Skin of body (tissue), 1 donor: ENCODE measurements at regions not wholly inside any gene's neighbourhood (a gene's known extent, or its start where the extent isn't known, plus 50 kb on each side); places are given as distances from the start of the nearest gene placed in this dataset.

Experiments used
- DNase-seq: peaks from one replicate; lab custom pipeline; 2025; lab: John Stamatoyannopoulos, UW

DNA sequence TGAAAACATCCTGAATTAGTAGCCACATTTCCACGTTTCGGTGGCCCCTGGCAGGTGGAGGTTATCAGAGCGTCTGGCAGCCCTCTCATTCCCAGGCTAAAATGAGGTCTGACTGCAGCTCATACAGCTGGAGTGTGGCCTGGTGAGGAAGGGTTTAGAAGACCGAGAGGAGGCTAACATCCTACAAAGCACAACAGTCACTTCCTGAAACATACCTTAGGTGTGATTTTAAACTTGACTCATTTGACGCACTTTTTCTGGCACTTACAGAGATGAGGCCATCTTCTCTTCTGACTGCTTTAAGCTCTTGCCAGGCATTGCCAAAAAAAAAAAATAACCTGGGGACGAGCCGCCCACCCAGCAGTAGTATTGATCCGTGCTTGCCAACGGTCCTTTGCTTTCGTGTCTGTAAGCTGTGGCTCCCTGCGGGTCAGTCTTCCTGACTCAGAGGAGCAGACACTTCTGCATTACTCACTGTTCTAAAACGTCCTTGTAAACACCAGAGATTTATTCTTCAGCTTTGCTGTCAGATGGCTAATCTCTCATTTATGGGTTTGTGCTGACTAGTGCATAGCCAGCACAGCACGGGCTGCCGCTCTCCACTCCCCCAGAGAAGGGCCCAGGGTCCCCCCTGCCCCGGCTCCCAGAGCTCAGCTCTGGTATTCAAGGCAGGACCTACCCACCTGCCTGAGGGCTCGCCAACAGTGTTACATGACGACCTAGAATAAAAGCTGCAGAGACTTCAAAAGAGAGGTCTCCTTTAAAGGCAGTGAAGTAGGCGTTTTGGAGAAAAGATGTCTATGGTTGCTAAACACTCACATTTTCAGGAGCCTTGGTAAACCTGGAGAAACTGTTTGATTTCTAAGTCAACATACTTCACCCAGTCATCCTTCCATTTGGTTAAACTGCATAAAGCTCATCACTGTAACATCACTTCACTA lies 78.5 kb upstream of the FRMD1 start:
- no peak for DNase-seq

DNA sequence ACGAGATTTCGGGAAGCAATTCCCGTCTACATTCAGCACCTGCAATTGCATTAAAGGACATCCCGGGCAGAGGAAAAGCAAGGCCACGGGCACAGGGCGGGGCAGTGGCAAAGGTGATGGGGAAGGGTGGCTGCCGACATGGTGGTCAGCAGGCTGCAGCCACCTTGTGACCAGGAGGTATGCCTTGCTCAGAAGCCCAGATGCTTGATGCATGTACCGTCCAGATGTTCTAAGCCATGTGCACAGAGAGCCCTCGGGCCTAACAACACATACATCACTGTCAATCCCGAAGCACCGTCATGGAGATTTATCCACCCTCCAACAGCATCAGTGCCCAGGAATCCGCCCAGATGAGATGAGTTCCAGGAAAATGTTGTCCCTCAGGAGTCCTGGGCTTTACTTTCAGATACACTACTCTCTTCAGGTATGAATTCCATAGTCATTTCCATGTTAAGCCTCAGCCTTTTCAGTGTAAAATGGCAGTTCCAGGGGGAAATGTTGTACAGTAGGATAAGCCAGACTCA lies 77.8 kb upstream of the FRMD1 start:
- no peak for DNase-seq

DNA sequence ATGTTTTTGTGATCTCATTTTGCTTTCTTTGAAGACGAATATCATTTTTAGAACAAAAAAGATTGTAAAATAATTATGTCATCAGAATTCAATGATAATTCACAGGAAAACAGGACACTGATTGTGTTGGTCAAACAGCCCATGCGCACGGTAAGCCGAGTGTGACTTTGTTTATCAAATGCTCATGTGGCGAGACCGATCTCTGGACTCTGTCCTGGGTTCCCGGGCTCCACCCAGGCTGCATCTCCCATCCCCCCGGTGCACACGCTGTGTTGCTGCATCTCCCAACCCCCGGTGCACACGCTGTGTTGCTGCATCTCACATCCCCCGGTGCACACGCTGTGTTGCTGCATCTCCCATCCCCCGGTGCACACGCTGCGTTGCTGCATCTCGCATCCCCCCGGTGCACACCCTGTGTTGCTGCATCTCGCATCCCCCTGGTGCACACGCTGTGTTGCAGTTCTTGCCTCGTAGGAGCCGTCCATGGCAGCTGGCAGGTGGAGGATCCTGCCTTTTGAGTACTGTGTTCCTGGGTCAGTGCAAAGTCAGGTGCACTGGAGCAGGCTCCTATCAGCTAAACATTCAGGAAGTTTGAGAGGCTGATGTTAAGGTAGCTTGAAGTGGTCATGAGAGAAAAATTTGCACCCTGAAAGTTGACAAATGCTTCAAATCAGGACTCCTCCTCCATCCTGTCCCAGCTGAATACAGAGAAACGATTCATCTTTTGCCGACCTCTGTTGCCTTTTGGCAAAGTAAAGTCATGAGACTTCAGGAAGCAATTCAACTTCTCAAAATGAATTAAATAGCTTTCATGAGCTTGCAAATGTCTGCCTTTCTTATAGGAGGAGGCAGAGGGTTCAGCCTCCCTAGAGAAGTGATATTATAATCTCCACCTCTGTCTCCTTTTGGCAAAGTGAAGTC lies 77.1 kb upstream of the FRMD1 start:
- no peak for DNase-seq

DNA sequence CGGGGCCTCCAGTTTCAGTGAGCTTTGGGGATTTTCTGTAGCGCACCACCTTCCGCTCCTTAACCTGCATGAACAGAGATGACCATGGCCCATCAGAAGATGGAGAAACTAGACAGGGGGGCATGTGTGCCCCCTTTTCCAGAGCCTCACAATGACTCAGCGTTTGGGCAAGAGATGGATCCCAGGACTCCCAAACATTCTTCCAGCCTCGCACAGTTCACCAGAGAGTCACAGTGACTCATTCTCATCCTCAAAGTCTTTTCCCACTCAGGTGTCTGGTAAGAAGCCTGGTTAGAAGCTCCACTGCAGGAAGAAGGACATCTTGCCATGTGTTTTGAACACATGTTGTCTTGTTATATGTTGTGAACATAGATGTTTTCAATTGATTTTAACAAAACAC lies 76.2 kb upstream of the FRMD1 start:
- DNase-seq: no peak

DNA sequence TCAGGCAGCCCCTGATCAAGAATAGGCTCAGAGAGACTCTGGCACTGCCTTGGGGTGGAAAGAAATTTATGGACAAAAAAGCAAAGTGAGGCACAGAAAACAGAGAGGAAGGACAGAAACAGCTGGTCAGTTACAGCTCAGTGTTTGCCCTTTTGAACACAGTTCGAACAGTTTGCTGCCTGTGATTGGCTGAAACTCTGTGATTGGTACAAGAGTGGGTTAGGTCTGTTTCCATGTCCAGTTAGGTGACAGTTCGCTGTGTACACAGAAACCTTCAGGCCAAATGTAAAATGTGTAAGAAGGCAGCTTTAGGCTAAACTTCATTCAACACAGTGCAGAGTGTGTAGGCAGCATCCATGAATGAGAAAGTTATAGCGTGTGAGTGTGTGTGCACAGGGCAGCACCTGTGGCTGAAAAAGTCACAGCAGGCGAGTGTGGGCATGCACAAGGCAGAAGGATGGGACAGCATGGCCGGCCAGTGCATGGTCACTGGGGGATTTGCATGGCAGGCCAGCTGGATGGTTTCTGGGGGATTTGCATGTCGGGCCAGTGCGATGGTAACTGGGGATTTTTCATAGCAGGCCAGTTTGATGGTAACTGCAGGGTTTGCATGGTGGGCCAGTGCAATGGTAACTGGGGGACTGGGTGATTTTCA lies 75.4 kb upstream of the FRMD1 start:
- no peak for DNase-seq

DNA sequence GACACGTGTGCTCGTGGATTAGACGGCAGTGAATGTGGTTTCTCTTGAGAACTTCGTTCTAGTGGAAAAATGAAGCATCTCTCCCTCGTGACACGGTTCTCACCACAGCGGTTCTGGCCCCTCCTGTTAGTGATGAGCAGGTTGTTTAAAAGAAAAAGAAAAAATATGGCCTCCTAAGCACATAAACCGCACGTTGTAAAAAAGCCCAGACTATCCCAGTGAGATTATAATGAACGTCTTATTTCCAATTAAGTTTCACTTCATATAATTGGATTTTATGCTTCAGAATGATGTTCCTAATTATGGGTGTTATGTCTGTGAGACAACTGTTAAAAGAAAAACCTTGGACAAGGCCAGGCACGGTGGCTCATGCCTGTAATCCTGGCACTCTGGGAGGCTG lies 74.5 kb upstream of the FRMD1 start:
- no peak for DNase-seq

DNA sequence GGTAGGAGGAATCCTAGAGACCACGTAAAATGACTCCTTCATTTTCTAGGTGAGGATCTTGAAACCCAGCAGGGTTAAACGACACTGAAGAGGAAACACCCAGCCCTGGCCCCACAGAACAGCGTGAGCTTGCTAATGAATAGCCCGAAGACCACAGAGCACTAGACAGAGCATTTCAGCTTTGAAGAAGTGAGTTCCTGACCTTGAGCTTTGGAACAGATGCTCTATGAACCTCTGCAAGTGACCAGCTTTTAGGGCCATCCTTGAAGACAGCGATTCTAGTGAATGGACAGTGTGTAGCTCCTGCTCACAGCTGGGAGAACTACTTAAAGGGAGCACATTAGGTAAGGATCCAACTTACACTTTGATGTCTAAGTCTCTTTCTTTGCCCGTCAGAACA lies 74.0 kb upstream of the FRMD1 start:
- DNase-seq: no peak

DNA sequence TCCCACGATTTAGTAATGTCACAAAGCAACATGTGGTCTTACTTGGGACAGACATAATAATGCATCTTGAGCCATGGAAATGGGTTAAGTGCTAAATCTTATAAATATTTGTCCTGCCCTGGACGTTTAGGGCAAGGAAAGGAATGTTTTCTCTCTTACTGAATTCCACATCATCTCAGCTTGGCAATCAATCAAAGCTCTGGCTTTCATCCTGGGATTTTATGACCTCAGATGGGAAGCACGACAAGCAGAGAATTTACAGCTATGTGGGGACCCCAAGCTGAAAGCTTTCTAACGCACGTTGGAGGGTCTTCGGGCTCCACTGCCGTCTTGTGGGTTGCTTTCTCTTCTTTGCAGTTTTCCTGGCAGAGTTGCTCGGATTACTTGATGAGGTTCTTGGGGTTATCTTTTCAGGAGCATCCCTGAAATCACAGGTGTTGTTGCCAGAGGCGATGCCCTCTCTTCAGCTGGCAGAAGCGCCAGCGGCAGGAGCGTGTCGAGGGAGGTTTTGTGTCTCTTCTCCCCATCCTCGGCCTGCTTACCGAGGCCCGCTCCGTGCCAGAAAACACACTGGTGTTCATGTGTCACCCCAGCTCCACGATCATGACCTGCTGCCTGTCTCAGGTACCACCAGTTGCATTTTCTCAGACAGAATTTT lies 73.4 kb upstream of the FRMD1 start:
- no peak for DNase-seq

DNA sequence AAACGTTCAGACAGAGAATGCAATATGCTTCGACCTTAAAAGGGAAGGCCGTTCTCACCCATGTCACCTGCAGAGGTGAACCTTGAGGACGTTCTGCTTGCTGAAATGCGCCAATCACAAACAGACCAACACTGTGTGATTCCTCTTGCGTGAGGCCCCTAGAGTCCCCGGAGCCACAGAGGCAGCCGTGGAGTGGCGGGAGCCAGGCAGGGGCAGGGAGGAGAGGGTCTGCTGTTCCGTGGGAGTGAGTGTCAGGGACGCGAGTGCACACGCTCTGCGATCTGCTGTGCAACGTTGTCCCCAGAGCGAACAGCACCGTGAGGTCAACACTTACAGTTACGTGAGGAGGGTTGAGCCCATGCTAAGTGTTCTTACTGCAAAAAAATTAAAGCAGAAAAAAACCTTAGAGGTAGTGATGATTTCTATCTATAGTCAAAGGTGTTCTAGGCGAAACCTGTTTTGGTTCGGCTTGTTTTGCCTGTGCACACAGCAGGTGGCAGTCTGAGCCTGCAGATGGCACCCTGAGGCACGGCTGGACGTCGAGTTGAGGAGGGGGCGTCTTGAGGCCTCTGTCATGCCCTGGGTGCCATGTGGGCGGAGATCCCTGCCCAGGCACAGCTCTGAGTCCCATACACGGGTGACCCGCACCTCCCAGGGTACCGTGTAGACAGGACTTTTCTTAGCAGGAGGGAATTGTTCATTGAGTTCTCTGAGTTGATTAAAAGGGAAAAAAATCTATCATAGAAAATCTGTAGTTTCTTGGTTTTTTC lies 71.7 kb upstream of the FRMD1 start:
- no peak for DNase-seq

DNA sequence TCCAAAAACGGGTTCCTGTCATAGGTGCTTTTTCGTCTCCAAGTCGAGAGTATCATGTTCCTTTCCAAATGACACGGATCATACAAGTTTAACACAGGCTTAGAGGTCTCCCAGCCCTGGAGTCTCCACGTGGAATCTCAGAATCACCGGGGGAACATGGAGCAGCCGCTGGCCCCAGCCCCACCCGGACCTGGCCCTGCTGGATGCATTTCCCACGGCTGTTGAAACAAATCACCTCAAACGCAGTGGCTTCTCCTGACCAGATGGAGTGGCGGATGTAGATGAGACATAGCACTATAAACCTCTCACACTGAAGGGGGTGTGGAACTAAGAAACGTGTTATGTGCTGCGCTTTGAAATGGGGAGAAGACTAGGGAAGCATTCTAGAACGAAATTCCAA lies 70.0 kb upstream of the FRMD1 start:
- no peak for DNase-seq

DNA sequence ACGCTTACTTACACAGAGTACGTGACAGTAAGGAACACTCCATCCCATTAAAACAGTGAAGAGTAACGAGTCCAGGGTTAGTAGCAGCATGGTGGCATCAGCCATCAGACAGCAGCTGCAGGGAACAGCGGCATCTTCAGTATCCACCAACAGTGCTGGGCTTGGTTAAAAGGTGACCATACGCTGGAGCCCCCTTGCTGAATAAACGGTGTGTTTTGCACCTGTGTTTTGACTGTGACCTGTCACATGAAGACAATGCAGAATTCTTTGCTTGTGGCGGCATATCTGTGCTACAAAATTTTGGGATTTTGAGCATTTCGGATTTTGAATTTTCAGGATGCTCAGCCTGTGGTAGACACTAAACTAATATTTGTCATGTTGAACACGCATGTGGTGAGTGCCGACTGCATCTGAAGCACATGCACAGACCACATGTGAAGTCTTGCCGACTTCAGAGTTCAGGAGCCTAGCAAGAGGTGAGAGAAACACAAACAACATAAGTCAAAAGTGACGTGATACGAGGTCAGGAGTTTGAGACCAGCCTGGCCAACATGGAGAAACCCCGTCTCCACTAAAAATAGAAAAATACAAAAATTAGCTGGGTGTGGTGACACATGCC lies 69.3 kb upstream of the FRMD1 start:
- no peak for DNase-seq

DNA sequence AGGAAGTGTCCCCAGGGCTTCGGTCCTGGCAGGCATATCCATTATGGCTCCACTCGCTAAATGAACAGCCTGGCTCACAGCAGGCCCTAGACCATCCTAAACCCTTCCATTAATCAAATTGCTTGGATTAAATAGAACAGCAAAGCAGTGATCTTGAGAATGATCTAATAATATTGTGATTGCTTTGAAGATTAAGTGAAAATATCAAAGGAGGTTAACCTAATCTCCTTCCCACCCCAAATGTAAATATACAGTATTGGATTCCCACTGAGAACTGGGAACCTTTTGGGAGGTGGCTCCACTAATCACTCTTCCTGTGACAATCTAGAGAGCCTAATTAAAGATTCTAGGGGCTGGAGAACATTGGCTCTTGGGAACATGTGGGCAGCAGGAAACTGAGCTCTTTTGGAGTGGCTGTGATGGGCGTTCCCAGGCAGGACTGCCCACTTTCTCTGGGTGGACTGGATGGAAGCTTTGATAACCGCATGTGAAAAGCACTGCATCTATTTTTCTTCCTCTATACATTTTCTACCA lies 68.3 kb upstream of the FRMD1 start:
- no peak for DNase-seq

DNA sequence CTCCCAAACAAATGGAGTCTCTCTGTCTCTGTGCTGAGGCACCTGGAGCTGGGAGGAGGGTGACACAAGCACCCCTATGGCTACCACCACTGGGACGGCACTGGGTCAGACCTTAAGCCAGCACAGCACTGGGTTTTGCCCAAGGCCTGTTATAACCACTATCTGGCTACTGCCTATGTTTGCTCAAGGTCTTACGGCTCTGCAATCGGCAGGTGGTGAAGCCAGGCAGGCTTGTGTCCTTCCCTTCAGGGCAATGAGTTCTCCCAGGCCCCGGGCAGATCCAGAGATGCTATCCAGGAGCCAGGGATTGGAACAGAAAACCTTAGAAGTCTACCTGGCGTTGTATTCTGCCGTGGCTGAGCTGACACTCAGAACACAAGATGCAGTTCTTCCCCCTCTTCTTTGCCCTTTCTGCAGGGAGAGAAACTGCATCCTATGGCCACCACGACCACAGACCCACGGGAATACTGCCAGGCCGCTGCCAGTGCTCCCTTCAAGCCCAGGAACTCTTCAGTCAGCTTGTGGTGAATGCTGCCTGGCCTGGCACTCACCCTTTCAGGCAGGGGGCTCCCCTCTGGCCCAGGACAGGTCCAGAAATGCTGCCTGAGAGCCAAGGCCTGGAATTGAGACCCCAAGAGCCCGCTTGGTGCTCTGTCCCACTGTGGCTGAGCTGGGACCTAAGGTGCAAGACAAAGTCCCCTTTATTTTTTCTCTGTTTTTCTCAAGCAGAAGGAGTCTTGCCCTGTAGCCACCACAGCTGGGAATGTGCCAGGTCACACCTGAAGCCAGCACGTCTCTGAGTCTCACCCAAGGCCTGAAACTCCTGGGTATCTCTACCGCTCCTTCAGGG lies 67.0 kb upstream of the FRMD1 start:
- no peak for DNase-seq

DNA sequence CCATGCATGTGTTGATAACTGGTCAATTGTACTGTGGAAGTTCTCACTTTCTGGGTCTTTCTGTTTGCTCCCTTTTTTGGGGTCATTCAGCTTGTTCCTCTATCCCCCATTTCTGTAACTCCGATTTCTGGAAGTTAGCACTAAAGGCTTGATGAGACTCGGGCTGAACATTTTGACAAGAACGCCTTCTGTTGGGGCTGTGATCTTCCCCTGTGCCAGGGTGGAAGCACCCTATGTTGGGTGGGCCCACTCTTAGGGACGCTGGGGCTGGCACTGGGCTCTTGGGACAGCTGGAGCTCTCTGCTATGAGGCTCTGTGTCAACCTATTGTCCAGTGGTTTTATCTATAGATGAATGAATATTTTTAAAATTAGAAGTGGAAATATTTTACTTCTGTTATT lies 60.1 kb upstream of the FRMD1 start:
- no peak for DNase-seq

DNA sequence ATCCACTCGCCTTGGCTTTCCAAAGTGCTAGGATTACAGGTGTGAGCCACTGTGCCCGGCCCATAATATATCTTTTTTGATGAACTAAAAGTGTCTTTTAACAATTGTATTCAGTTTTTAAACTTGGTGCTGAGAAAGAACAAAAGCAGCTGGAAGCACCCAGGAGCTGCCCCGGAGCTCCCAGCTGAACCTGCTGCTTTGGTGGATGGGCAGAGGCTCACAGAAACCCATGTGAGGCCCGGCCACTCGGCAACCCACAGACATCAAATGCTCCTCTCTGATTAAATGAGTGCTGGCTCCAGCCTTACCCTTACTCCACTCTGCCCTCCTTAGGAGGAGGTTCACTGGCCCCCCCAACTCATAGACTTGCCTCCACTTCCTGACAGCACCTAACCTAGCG lies 59.4 kb upstream of the FRMD1 start:
- DNase-seq: no peak

DNA sequence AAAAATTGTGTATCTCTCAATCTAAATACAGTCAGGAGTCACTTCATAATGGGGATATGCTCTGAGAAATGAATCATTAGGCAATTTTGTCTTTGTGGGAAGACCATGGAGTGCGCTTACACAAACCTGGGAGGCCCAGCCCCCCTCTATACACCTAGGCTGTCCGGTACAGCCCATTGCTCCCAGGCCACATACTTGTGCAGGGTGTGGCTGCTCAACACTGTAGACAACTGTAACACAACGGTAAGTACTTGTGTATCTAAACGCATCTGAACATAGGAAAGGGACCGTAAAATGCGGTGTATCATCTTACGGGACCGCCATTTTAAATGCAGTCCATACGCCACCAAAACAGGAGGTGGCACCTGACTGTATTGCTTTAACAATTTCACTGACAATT lies 58.0 kb upstream of the FRMD1 start:
- DNase-seq: no peak

DNA sequence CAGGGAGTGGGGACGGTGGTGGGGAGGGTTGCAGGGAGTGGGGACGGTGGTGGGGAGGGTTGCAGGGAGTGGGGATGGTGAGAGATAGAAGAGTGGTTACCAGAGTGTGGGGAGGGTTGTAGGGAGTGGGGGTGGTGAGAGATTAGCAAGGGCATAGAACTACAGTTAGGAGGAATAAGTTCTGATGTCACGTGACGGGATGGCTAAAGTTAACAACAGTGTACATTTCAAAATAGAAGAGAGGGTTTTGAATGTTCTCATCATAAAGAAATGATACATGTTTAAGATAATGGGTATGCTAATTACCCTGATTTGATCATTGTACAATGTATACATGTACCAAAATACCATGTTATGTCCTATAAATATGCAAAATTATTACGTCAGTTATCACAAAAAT lies 57.6 kb upstream of the FRMD1 start:
- DNase-seq: no peak

DNA sequence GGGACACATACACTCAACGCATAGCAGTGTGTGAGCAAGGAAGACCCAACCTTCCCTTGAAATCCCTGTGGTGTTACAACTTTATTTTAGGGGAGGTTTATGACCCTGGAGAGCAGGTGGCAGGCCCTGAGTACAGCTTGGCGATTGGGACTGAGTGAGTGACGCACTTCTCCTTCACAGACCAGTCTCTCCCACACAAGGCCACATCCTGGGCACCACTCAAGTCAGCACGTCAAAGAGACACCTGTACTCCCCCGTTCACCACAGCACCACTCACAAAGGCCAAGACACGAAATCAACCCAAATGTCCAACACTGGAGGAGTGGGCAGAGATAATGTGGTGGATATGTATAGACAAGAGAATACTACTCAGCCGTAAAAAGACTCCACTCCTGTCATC lies 57.0 kb upstream of the FRMD1 start:
- no peak for DNase-seq
